Lower leg skin (tissue), 3 donors: ENCODE measurements at regions not wholly inside any gene's neighbourhood (a gene's known extent, or its start where the extent isn't known, plus 50 kb on each side); places are given as distances from the start of the nearest gene placed in this dataset.

Source experiments
- CTCF ChIP-seq, 3 donors: fragments of 450-650 bp; IDR thresholded peaks; one replicate each; pipeline ENCODE4 v1.5.1; 2016; ENCODE audit warnings: antibody characterized with exemption in 3 of 3, mild to moderate bottlenecking in 3 of 3, moderate library complexity in 2 of 3
- POLR2A ChIP-seq, 2 donors: fragments of 450-650 bp; IDR thresholded peaks; one replicate each; pipeline ENCODE4 v1.6.1; 2016 to 2017; ENCODE audit warnings: antibody characterized with exemption in 2 of 2, mild to moderate bottlenecking in 1 of 2, moderate library complexity in 1 of 2

- TF ChIP-seq CTCF (IDR thresholded peaks at IDR 0.05) (no peak), POLR2A (IDR thresholded peaks at IDR 0.05) (no peak)
Measured at GRCh38 chrX:39377157-39377556, 575.9 kb downstream of the MID1IP1 start.
